Effector memory CD8-positive, alpha-beta T cell (primary cell): ENCODE measurements at regions not wholly inside any gene's neighbourhood (a gene's known extent, or its start where the extent isn't known, plus 50 kb on each side); places are given as distances from the start of the nearest gene placed in this dataset.

Experiments used
- ATAC-seq: fragments of 150-1000 bp; cut with Tn5 transposase; replicated peaks from 2 replicates; pipeline ENCODE4 v1.10.0; 2021; ENCODE audit warnings: mild to moderate bottlenecking, moderate library complexity
- DNase-seq, 3 experiments: peaks; one replicate each; pipeline ENCODE4 v3.0.0; 2021
- H3K27ac Mint-ChIP-seq, 2 donors: one replicate each; pipeline ENCODE4 v1.8.0; 2022; ENCODE audit warnings: mild to moderate bottlenecking in 2 of 2, mixed read lengths in 2 of 2, moderate library complexity in 2 of 2
- H3K27me3 Mint-ChIP-seq, 2 donors: one replicate each; pipeline ENCODE4 v1.8.0; 2022; ENCODE audit warnings: mixed read lengths in 2 of 2
- H3K36me3 Mint-ChIP-seq: one replicate; pipeline ENCODE4 v1.8.0; 2022; ENCODE audit warnings: mild to moderate bottlenecking, moderate library complexity, mixed read lengths; ENCODE audit not compliant: insufficient read depth
- H3K4me1 Mint-ChIP-seq, 2 donors: one replicate each; pipeline ENCODE4 v1.8.0; 2022; ENCODE audit warnings: low read depth in 2 of 2, mixed read lengths in 2 of 2
- H3K4me3 Mint-ChIP-seq, 2 donors: one replicate each; pipeline ENCODE4 v1.8.0; 2022; ENCODE audit warnings: mild to moderate bottlenecking in 2 of 2, mixed read lengths in 2 of 2, moderate library complexity in 2 of 2
- H3K9me3 Mint-ChIP-seq, 2 donors: one replicate each; pipeline ENCODE4 v1.8.0; 2022; ENCODE audit warnings: mixed read lengths in 2 of 2

- Mint-ChIP-seq H3K27me3 (no peaks in the 10 kb centered on the region), H3K27ac (peak overlapping the region; percentile 95 to 99), H3K36me3 (peaks cover 38% of the 10 kb centered on the region), H3K4me3 (peak overlapping the region; percentile 94 to 99), H3K9me3 (no peaks in the 10 kb centered on the region), H3K4me1 (peaks cover 63 to 71% of the 10 kb centered on the region in 2 donors)
- DNase-seq (no peak), ATAC-seq (no peak)
These were observed 311.4 kb downstream of the SEC14L1 start for GRCh38 chr17:77451894-77452852.

GRCh38 chr17:77453613-77454241, 313.0 kb downstream of the SEC14L1 start:
- H3K27me3 Mint-ChIP-seq = no peaks in the 10 kb centered on the region
- DNase-seq = peak in 1 of 3 experiments; percentile 35
- H3K4me3 Mint-ChIP-seq = peak overlapping the region; percentile 94 to 99
- H3K4me1 Mint-ChIP-seq = peaks cover 73 to 83% of the 10 kb centered on the region in 2 donors
- ATAC-seq = peak; percentile 46
- H3K9me3 Mint-ChIP-seq = no peaks in the 10 kb centered on the region
- peaks cover 54% of the 10 kb centered on the region for H3K36me3 Mint-ChIP-seq
- H3K27ac Mint-ChIP-seq = peak overlapping the region; percentile 95 to 99

GRCh38 chr17:77454242-77455095, 313.7 kb downstream of the SEC14L1 start:
- Mint-ChIP-seq H3K9me3 (no peaks in the 10 kb centered on the region), H3K4me1 (peaks cover 73 to 84% of the 10 kb centered on the region in 2 donors), H3K36me3 (peaks cover 52% of the 10 kb centered on the region), H3K27me3 (no peaks in the 10 kb centered on the region), H3K4me3 (peak overlapping the region; percentile 94 to 99), H3K27ac (peak overlapping the region; percentile 95 to 99)
- ATAC-seq (no peak), DNase-seq (no peak)

- H3K27me3 Mint-ChIP-seq = no peaks in the 10 kb centered on the region
- peak overlapping the region; percentile 95 to 99 for H3K27ac Mint-ChIP-seq
- peak overlapping the region; percentile 94 to 99 for H3K4me3 Mint-ChIP-seq
- peaks cover 73 to 83% of the 10 kb centered on the region in 2 donors for H3K4me1 Mint-ChIP-seq
- DNase-seq (no peak), ATAC-seq (no peak)
- peaks cover 54% of the 10 kb centered on the region for H3K36me3 Mint-ChIP-seq
- H3K9me3 Mint-ChIP-seq = no peaks in the 10 kb centered on the region
These were observed 314.5 kb downstream of the SEC14L1 start for GRCh38 chr17:77455111-77455890.

GRCh38 chr17:77455891-77456260, 315.1 kb downstream of the SEC14L1 start:
- H3K36me3 Mint-ChIP-seq = peaks cover 58% of the 10 kb centered on the region
- no peak for DNase-seq

GRCh38 chr17:77456271-77456950, 315.6 kb downstream of the SEC14L1 start:
- H3K36me3 Mint-ChIP-seq = peaks cover 59% of the 10 kb centered on the region
- no peaks in the 10 kb centered on the region for H3K9me3 Mint-ChIP-seq
- peaks cover 72 to 75% of the 10 kb centered on the region in 2 donors for H3K4me1 Mint-ChIP-seq
- H3K4me3 Mint-ChIP-seq = peak overlapping the region; percentile 94 to 99
- DNase-seq (peak in 1 of 3 experiments; percentile 41), ATAC-seq (peak; percentile 44)
- no peaks in the 10 kb centered on the region for H3K27me3 Mint-ChIP-seq
- H3K27ac Mint-ChIP-seq = peak overlapping the region; percentile 99

More at GRCh38 chr17:77455891-77456260, 315.1 kb downstream of the SEC14L1 start:
- no peak for ATAC-seq
- Mint-ChIP-seq H3K4me1 (peaks cover 73 to 77% of the 10 kb centered on the region in 2 donors), H3K27me3 (no peaks in the 10 kb centered on the region), H3K9me3 (no peaks in the 10 kb centered on the region), H3K27ac (peak overlapping the region; percentile 95 to 99), H3K4me3 (peak overlapping the region; percentile 94 to 99)

- DNase-seq (no peak), ATAC-seq (peak; percentile 6)
- Mint-ChIP-seq H3K27me3 (no peaks in the 10 kb centered on the region), H3K4me1 (peaks cover 78 to 80% of the 10 kb centered on the region in 2 donors), H3K4me3 (peak overlapping the region; percentile 94 to 99), H3K9me3 (no peaks in the 10 kb centered on the region), H3K36me3 (peaks cover 59% of the 10 kb centered on the region), H3K27ac (peak overlapping the region; percentile 99)
These were observed 316.3 kb downstream of the SEC14L1 start for GRCh38 chr17:77456951-77457548.

- Mint-ChIP-seq H3K4me3 (peak overlapping the region; percentile 94 to 99), H3K27ac (peak overlapping the region; percentile 99), H3K27me3 (no peaks in the 10 kb centered on the region), H3K36me3 (peaks cover 59% of the 10 kb centered on the region), H3K4me1 (peaks cover 78 to 79% of the 10 kb centered on the region in 2 donors), H3K9me3 (no peaks in the 10 kb centered on the region)
- peak; percentile 13 for ATAC-seq
- DNase-seq = no peak
These were observed 316.9 kb downstream of the SEC14L1 start for GRCh38 chr17:77457572-77458201.

- Mint-ChIP-seq H3K27ac (peak overlapping the region; percentile 99), H3K4me1 (peaks cover 79 to 83% of the 10 kb centered on the region in 2 donors), H3K9me3 (no peaks in the 10 kb centered on the region), H3K4me3 (peak overlapping the region; percentile 94 to 99), H3K36me3 (peaks cover 59% of the 10 kb centered on the region), H3K27me3 (no peaks in the 10 kb centered on the region)
- DNase-seq (peak in 1 of 3 experiments; percentile 32), ATAC-seq (peak; percentile 19)
These were observed 317.6 kb downstream of the SEC14L1 start for GRCh38 chr17:77458202-77459017.

GRCh38 chr17:77459018-77459755, 318.4 kb downstream of the SEC14L1 start:
- ATAC-seq (peak; percentile 3), DNase-seq (no peak)
- peak overlapping the region; percentile 94 to 99 for H3K4me3 Mint-ChIP-seq
- H3K36me3 Mint-ChIP-seq = peaks cover 54% of the 10 kb centered on the region
- H3K9me3 Mint-ChIP-seq = no peaks in the 10 kb centered on the region
- no peaks in the 10 kb centered on the region for H3K27me3 Mint-ChIP-seq
- H3K4me1 Mint-ChIP-seq = peaks cover 76 to 82% of the 10 kb centered on the region in 2 donors
- peak overlapping the region; percentile 99 for H3K27ac Mint-ChIP-seq
